ENCODE measurements at regions not wholly inside any gene's neighbourhood (a gene's known extent, or its start where the extent isn't known, plus 50 kb on each side); places are given as distances from the start of the nearest gene placed in this dataset.

DNA sequence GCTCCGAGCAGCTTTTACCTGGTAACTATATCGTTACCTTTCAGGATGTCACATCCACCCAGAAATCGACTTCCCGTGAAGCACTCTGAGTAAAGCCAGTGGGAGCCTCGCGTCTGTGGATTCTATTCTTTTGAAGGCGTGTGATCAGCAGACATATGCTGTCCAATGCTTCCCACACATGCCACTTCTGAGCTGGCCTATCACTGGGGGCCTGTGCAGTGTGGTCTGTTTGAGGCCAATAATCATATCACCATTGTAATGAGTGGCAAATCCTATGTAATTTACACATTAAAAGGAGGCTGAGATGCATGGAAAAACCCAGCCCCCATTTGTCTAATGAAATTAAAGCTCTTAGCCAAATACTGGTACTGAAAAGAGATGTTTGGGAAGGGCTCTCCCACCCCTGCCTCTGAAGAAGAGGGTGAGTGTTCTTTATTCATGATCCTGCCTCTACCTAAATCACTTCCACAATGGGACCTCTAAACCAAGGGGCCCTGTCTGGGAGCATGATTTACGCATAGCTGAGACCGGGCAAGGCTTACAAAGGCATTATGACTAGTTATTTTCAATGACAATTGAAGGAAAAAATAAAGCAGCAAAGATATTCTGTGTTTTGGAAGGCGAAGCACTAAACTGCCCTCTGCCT, 686.8 kb downstream of the ZEB2 start:
- Histone ChIP-seq H3K18ac (ENCODE audit: insufficient read length, low read depth, low read length) (no peak overlapping the region), H3K27ac (ENCODE audit: insufficient read length, low read depth, low read length) (no peak overlapping the region), H2BK120ac (ENCODE audit: low read depth, low read length, poor library complexity, severe bottlenecking) (no peak overlapping the region), H3T11ph (ENCODE audit: low read length) (no peak overlapping the region), H3K23me2 (ENCODE audit: insufficient read length, low read depth, low read length, poor library complexity, severe bottlenecking) (no peaks in the 10 kb centered on the region), H4K8ac (replicated peaks; ENCODE audit: insufficient read length, low read depth, low read length) (no peak overlapping the region), H3K79me1 (ENCODE audit: insufficient read depth, low read depth, low read length, poor library complexity, severe bottlenecking) (no peaks in the 10 kb centered on the region), H4K5ac (ENCODE audit: insufficient read length, low read depth, low read length) (no peak overlapping the region), H2AK5ac (ENCODE audit: insufficient read length, low read length) (no peak overlapping the region), H3K27me3 (ENCODE audit: insufficient read depth, low read length) (no peaks in the 10 kb centered on the region), H3K56ac (ENCODE audit: insufficient read length, low read depth, low read length) (no peak overlapping the region), H3K9me3 (ENCODE audit: control insufficient read depth, low read depth, low read length) (no peaks in the 10 kb centered on the region), H4K91ac (ENCODE audit: insufficient read length, low read depth, low read length) (no peak overlapping the region), H3K4me2 (ENCODE audit: insufficient read depth, insufficient read length, low read length) (no peak overlapping the region), H3K14ac (ENCODE audit: insufficient read depth, low read length) (no peak overlapping the region), H2AFZ (ENCODE audit: low read length) (no peak overlapping the region), H2BK5ac (ENCODE audit: insufficient read length, low read length) (no peak overlapping the region), H2BK20ac (ENCODE audit: low read depth, low read length, poor library complexity, severe bottlenecking) (no peak overlapping the region), H3K4me1 (ENCODE audit: insufficient read depth, low read length) (peaks cover 7% of the 10 kb centered on the region), H4K20me1 (ENCODE audit: control insufficient read depth, insufficient read depth, insufficient read length) (no peaks in the 10 kb centered on the region), H2BK12ac (ENCODE audit: insufficient read length, low read depth, low read length) (no peak overlapping the region), H3K23ac (ENCODE audit: insufficient read length, low read depth, low read length) (no peak overlapping the region), H2BK15ac (ENCODE audit: low read depth, low read length) (no peak overlapping the region), H3K4ac (ENCODE audit: low read depth, low read length) (no peak overlapping the region), H3K9ac (ENCODE audit: extremely low read depth, insufficient read length, low read length) (no peak overlapping the region), H3K79me2 (ENCODE audit: insufficient read depth, low read length) (no peaks in the 10 kb centered on the region)
- H3K4me3 Mint-ChIP-seq: no peak overlapping the region
- H3K9me3 Mint-ChIP-seq: no peaks in the 10 kb centered on the region
- peak overlapping the region in 2 of 3 experiments; percentile 19 to 88; a peak in 3 of 7 replicates for H3K27ac Mint-ChIP-seq
- TF ChIP-seq, protein P1, sequence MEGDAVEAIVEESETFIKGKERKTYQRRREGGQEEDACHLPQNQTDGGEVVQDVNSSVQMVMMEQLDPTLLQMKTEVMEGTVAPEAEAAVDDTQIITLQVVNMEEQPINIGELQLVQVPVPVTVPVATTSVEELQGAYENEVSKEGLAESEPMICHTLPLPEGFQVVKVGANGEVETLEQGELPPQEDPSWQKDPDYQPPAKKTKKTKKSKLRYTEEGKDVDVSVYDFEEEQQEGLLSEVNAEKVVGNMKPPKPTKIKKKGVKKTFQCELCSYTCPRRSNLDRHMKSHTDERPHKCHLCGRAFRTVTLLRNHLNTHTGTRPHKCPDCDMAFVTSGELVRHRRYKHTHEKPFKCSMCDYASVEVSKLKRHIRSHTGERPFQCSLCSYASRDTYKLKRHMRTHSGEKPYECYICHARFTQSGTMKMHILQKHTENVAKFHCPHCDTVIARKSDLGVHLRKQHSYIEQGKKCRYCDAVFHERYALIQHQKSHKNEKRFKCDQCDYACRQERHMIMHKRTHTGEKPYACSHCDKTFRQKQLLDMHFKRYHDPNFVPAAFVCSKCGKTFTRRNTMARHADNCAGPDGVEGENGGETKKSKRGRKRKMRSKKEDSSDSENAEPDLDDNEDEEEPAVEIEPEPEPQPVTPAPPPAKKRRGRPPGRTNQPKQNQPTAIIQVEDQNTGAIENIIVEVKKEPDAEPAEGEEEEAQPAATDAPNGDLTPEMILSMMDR (conservative IDR thresholded peaks at IDR 0.05): no peak
- no peaks in the 10 kb centered on the region for H3K27me3 Mint-ChIP-seq (ENCODE audit: low read depth)
- H3K36me3 Mint-ChIP-seq (ENCODE audit: insufficient read depth in 1 of 3, low read depth in 3 of 3): no peaks in the 10 kb centered on the region
- H3K4me1 Mint-ChIP-seq: peaks cover 18 to 20% of the 10 kb centered on the region in 2 experiments
- WGBS (ENCODE audit: extremely low coverage, insufficient read length, low lambda C conversion rate): no CpG with 5 or more reads among the region's 10 CpGs
- DNase-seq: no peak

Measured in H9 (cell line).